Kasumi-1 (cell line): ENCODE measurements at regions not wholly inside any gene's neighbourhood (a gene's known extent, or its start where the extent isn't known, plus 50 kb on each side); places are given as distances from the start of the nearest gene placed in this dataset.
"Not testable (repeated sequence)": the region's sequence is repeated elsewhere in the genome, so short reads cannot be mapped to it uniquely, and the experiment has no call there.

Experiments used
- DNase-seq, 2 experiments: peaks; one replicate each; lab custom pipeline; 2025; lab: John Stamatoyannopoulos, UW

GRCh38 chr4:155032521-155033229 lies 175.8 kb upstream of the NPY2R start:
- no peak for DNase-seq

GRCh38 chr4:155033604-155034003 lies 174.8 kb upstream of the NPY2R start:
- no peak for DNase-seq

- no peak for DNase-seq
Observed at GRCh38 chr4:155037031-155037430, 171.4 kb upstream of the NPY2R start.

- no peak for DNase-seq
Observed at GRCh38 chr4:155038459-155038858, 170.0 kb upstream of the NPY2R start.

GRCh38 chr4:155039162-155039561 lies 169.3 kb upstream of the NPY2R start:
- no peak for DNase-seq

GRCh38 chr4:155040031-155040430 lies 168.4 kb upstream of the NPY2R start:
- DNase-seq = no peak

GRCh38 chr4:155042014-155042413 lies 166.4 kb upstream of the NPY2R start:
- DNase-seq = no peak

GRCh38 chr4:155044251-155044650 lies 164.2 kb upstream of the NPY2R start:
- DNase-seq = not testable (repeated sequence)

GRCh38 chr4:155047755-155048154 lies 160.7 kb upstream of the NPY2R start:
- no peak for DNase-seq

GRCh38 chr4:155054042-155054441 lies 154.4 kb upstream of the NPY2R start:
- not testable (repeated sequence) for DNase-seq

- no peak for DNase-seq
Observed at GRCh38 chr4:155060419-155060818, 148.0 kb upstream of the NPY2R start.

- no peak for DNase-seq
Observed at GRCh38 chr4:155060873-155061272, 147.6 kb upstream of the NPY2R start.

GRCh38 chr4:155062948-155063347 lies 145.5 kb upstream of the NPY2R start:
- no peak for DNase-seq

- DNase-seq = not testable (repeated sequence)
Observed at GRCh38 chr4:155064934-155065333, 143.5 kb upstream of the NPY2R start.

GRCh38 chr4:155066871-155067270 lies 141.6 kb upstream of the NPY2R start:
- no peak for DNase-seq

- no peak for DNase-seq
Observed at GRCh38 chr4:155071962-155072361, 136.5 kb upstream of the NPY2R start.

- no peak for DNase-seq
Observed at GRCh38 chr4:155072417-155072816, 136.0 kb upstream of the NPY2R start.

GRCh38 chr4:155073852-155074251 lies 134.6 kb upstream of the NPY2R start:
- no peak for DNase-seq

GRCh38 chr4:155076256-155076785 lies 132.1 kb upstream of the NPY2R start:
- no peak for DNase-seq

- no peak for DNase-seq
Observed at GRCh38 chr4:155077452-155078229, 130.8 kb upstream of the NPY2R start.

- DNase-seq = no peak
Observed at GRCh38 chr4:155079871-155080270, 128.6 kb upstream of the NPY2R start.

GRCh38 chr4:155081222-155081621 lies 127.2 kb upstream of the NPY2R start:
- no peak for DNase-seq

GRCh38 chr4:155085843-155086530 lies 122.4 kb upstream of the NPY2R start:
- DNase-seq = no peak
